ENCODE measurements at regions not wholly inside any gene's neighbourhood (a gene's known extent, or its start where the extent isn't known, plus 50 kb on each side); places are given as distances from the start of the nearest gene placed in this dataset.

DNA sequence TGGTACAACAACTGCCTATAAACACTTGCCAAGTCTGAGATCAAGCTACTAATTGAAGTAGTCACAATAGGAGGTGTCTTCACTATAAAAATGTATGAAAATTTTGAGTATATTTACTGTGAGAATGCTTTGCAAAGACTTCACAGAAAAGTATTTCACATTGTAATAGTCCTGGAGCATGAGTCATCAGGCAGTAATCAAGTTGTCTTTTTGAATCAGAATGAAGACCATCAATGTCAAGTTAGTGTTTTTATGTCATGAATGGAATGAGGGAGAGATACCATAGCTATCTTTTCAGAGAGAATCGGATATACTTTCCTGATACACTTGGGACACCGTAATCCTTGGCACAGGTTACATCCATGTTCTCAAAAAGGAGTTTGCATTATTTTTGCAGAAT is 466.9 kb upstream of the ARRDC3 start:
- H3K27ac ChIP-seq, result no peak overlapping the region
- TF ChIP-seq, protein P1, sequence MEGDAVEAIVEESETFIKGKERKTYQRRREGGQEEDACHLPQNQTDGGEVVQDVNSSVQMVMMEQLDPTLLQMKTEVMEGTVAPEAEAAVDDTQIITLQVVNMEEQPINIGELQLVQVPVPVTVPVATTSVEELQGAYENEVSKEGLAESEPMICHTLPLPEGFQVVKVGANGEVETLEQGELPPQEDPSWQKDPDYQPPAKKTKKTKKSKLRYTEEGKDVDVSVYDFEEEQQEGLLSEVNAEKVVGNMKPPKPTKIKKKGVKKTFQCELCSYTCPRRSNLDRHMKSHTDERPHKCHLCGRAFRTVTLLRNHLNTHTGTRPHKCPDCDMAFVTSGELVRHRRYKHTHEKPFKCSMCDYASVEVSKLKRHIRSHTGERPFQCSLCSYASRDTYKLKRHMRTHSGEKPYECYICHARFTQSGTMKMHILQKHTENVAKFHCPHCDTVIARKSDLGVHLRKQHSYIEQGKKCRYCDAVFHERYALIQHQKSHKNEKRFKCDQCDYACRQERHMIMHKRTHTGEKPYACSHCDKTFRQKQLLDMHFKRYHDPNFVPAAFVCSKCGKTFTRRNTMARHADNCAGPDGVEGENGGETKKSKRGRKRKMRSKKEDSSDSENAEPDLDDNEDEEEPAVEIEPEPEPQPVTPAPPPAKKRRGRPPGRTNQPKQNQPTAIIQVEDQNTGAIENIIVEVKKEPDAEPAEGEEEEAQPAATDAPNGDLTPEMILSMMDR (IDR thresholded peaks at IDR 0.05), result no peak
- no peak for TF ChIP-seq ZFX (IDR thresholded peaks at IDR 0.05; ENCODE audit: borderline replicate concordance)

DNA sequence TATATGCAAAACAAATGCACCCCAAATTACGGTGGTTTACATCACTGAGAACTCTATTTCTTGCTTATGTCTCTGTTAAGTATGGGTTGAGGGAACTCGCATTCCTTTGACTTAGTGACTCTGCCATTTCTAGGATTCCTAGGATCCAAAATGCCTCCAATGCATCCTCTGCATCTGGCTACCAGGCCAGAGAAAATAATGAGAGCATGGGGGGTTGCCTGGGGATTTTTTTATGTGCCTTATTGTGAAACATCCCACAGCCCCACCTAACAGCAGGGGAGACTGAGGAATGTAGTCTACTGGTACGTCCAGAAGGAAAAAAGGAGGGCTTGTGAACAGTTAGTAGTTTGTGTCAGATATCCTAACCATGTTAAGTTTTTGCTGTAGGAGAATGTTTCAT is 466.0 kb upstream of the ARRDC3 start:
- no peak overlapping the region for H3K27ac ChIP-seq

DNA sequence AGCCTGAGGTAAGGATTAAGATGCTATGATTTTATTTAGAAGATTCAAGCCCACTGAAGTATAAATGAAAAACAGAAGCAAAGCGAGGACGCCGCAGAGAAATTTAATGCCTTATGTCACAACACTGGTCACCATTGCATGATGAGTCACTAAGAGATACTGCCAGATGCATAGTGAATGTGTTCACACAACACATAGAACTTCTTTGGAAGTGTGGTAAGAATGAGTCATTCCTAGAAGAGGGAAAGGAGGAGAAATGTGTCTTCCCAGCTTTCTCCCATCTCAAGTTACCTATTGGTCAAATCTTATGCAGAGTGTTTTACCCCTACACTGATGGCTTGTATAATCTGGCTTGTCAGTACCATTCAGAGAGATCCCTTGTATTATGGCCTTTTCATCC is 465.3 kb upstream of the ARRDC3 start:
- no peak overlapping the region for H3K27ac ChIP-seq
- TF ChIP-seq, protein P1 (IDR thresholded peaks at IDR 0.05), result no peak
- no peak for TF ChIP-seq ZFX (IDR thresholded peaks at IDR 0.05; ENCODE audit: borderline replicate concordance)

More for the DNA sequence above, 466.0 kb upstream of the ARRDC3 start:
- TF ChIP-seq, protein P1 (IDR thresholded peaks at IDR 0.05), result no peak
- TF ChIP-seq ZFX (IDR thresholded peaks at IDR 0.05; ENCODE audit: borderline replicate concordance), result no peak

DNA sequence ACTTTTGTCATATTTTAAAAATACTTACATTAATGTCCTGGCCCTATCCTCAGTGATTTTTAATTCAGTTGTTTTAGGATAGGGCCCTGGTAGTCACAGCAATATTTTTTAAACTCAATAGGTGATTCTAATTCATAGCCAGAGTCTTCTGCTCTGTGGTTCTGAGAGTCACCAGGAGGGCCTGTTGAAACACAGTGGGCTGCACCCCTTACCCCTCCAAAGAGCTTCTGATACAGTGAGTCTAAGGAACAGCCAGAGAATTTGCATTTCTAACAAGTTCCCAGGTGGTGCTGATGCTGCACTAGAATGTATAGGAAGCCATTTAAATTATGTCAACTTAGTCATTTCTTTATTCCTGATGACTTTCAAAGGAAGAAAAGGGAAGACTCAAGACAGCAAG is 458.3 kb upstream of the ARRDC3 start:
- no peak for TF ChIP-seq ZFX (IDR thresholded peaks at IDR 0.05; ENCODE audit: borderline replicate concordance)
- TF ChIP-seq, protein P1 (IDR thresholded peaks at IDR 0.05), result no peak
- no peak overlapping the region for H3K27ac ChIP-seq

DNA sequence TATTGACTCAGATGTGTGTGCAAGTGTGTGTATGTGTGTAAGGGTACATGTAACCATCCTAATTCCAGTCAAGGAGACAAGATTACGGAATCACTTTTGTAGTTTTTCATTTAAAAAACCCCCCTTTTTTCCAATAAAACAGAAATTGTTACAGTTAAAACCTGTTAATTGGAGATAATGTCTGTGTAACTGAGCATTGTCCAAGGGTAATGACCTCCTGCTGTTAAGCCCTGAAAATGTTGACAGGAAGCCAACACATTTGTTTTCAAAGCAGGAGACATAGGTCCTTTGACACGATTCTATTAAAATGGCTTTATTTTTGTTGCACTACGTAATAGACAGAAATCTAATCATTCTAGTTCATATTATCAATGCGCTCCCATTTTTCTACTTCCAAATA is 457.3 kb upstream of the ARRDC3 start:
- no peak for TF ChIP-seq ZFX (IDR thresholded peaks at IDR 0.05; ENCODE audit: borderline replicate concordance)
- TF ChIP-seq, protein P1 (IDR thresholded peaks at IDR 0.05), result no peak
- no peak overlapping the region for H3K27ac ChIP-seq

DNA sequence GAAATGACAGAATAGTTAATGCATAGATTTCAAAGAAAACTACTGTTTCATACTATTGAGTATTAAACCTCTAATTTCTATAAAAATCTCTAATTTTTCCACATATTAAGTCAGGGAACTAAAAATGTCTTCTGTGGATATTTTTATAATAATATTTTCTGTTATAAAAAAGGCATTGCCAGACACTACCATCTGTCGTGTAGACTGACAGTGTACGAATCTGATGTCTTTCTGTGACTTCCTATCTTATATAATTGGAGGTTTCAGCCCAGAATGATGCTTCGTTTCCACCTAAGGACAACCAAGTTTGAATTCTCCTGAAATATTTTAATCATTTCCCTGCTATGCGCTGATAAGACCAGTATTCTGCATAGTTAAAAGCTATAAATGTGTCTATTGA is 456.6 kb upstream of the ARRDC3 start:
- H3K27ac ChIP-seq, result no peak overlapping the region
- no peak for TF ChIP-seq ZFX (IDR thresholded peaks at IDR 0.05; ENCODE audit: borderline replicate concordance)
- TF ChIP-seq, protein P1 (IDR thresholded peaks at IDR 0.05), result no peak

DNA sequence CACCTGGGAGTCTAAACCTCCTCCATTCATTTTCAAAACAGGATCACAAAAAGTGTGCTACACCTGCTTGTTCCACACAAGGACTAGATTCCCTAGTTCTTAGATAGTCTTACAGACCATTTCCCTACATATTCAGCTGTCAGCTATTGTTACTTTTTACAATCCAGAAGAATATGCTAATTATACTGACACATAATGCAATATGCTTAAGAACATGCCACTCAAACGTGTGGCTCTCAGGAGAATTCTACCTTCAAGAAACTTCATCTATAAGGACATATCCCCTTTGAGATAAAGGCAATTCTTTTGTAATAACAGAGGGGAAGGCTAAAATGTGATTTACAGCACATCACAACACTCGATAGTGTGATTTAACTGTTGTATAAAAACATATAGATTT is 456.1 kb upstream of the ARRDC3 start:
- no peak for TF ChIP-seq ZFX (IDR thresholded peaks at IDR 0.05; ENCODE audit: borderline replicate concordance)
- TF ChIP-seq, protein P1 (IDR thresholded peaks at IDR 0.05), result no peak
- no peak overlapping the region for H3K27ac ChIP-seq
